Neural cell (in vitro differentiated cells): ENCODE measurements at regions not wholly inside any gene's neighbourhood (a gene's known extent, or its start where the extent isn't known, plus 50 kb on each side); places are given as distances from the start of the nearest gene placed in this dataset.

Experiments
- EP300 ChIP-seq: fragments of 450-650 bp; conservative IDR thresholded peaks from 2 replicates; pipeline ENCODE4 v1.6.1; 2014; ENCODE audit warnings: antibody characterized with exemption, mild to moderate bottlenecking, moderate library complexity; ENCODE audit not compliant: poor library complexity, severe bottlenecking
- EZH2 ChIP-seq: fragments of 200-600, 300-800 bp; shearing (Covaris generic), sonication (generic); IDR thresholded peaks from 2 replicates; pipeline ENCODE4 v1.6.1; 2014; ENCODE audit warnings: antibody characterized with exemption, low read length, borderline replicate concordance, mild to moderate bottlenecking; ENCODE audit not compliant: insufficient read depth, poor library complexity, severe bottlenecking
- TF ChIP-seq, protein P1 (sequence below): fragments of 450-650 bp; IDR thresholded peaks from 2 replicates; pipeline ENCODE4 v1.5.1; 2014; ENCODE audit warnings: antibody characterized with exemption, mild to moderate bottlenecking, moderate library complexity; ENCODE audit not compliant: poor library complexity, severe bottlenecking

GRCh38 chr10:8206882-8207281 lies 152.4 kb downstream of the GATA3 start:
- TF ChIP-seq EZH2 (no peak), EP300 (no peak)
- TF ChIP-seq, protein P1, sequence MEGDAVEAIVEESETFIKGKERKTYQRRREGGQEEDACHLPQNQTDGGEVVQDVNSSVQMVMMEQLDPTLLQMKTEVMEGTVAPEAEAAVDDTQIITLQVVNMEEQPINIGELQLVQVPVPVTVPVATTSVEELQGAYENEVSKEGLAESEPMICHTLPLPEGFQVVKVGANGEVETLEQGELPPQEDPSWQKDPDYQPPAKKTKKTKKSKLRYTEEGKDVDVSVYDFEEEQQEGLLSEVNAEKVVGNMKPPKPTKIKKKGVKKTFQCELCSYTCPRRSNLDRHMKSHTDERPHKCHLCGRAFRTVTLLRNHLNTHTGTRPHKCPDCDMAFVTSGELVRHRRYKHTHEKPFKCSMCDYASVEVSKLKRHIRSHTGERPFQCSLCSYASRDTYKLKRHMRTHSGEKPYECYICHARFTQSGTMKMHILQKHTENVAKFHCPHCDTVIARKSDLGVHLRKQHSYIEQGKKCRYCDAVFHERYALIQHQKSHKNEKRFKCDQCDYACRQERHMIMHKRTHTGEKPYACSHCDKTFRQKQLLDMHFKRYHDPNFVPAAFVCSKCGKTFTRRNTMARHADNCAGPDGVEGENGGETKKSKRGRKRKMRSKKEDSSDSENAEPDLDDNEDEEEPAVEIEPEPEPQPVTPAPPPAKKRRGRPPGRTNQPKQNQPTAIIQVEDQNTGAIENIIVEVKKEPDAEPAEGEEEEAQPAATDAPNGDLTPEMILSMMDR = no peak
